Stimulated activated CD4-positive, alpha-beta T cell treated with anti-CD3 and anti-CD28 coated beads, TNF-alpha, amount 100 ng/mL, for 48 hours (primary cell): ENCODE measurements at regions not wholly inside any gene's neighbourhood (a gene's known extent, or its start where the extent isn't known, plus 50 kb on each side); places are given as distances from the start of the nearest gene placed in this dataset.
A peak's percentile ranks its signal among the peaks of the same experiment; 100 is the strongest.
"Not testable (repeated sequence)": the region's sequence is repeated elsewhere in the genome, so short reads cannot be mapped to it uniquely, and the experiment has no call there.

Source experiments
- DNase-seq, 3 donors: peaks; one replicate each; pipeline ENCODE4 v3.0.0-alpha.2; 2020; ENCODE audit warnings: low read depth in 3 of 3

DNA sequence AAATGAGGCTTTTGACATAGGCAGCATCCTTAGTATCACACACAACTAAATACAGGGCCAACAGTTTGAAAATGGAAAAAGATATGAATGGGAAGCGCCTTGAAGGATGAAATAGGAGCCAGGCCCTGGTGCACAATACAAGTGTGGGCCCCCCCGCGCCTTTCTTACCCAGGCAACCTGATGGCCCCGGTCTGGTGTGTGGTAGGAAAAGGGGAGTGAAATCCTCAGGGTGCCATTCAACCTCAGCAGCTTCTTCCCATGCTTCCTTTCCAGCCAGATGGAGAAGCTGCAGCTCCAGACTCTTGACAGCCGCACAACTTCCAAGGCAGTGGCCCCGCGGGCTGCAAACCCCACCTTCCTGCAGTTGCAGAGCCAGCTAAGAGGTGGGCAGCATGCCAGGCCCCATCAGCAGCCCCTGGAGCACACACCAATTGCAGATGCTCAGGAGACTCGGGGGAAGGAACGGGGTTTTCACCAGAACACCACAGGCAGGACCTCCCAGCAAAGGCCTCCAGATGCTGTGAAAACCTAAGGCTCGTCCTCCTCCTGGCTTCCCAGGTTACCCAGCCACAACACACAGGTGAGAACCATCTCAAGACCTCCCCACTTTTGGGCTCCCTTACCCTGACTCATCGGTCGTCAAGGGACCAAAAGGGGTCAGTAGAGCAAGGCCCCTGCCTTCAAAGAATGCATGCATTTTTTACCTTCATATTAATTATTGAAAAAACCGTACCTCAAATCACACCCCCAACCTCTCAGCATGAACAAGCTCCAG, 101.6 kb downstream of the CPN2 start:
- no peak for DNase-seq

- no peak for DNase-seq
Observed at GRCh38 chr3:194250098-194251002, 100.8 kb downstream of the CPN2 start.

- DNase-seq: no peak
Observed at GRCh38 chr3:194251007-194251406, 100.1 kb downstream of the CPN2 start.

DNA sequence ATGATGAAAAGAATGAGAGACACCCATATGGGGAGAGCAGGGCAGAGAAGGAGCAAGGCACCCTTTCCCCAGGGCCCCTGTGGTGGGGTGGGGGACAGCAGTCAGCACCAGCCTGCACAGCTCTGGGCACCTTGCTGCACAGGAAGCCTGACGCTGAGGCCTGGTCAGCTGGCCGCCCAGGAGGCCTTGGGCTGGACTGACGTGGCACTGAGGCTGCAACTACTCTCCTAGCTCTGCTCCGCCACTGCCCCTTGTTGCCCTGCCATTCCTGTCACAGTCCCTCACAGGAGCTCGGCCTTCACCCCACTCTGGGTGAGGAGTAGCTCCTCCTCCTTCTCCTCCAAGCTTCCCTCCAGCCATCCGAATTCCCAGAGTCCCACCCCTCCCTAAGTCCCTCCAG, 99.7 kb downstream of the CPN2 start:
- no peak for DNase-seq

DNA sequence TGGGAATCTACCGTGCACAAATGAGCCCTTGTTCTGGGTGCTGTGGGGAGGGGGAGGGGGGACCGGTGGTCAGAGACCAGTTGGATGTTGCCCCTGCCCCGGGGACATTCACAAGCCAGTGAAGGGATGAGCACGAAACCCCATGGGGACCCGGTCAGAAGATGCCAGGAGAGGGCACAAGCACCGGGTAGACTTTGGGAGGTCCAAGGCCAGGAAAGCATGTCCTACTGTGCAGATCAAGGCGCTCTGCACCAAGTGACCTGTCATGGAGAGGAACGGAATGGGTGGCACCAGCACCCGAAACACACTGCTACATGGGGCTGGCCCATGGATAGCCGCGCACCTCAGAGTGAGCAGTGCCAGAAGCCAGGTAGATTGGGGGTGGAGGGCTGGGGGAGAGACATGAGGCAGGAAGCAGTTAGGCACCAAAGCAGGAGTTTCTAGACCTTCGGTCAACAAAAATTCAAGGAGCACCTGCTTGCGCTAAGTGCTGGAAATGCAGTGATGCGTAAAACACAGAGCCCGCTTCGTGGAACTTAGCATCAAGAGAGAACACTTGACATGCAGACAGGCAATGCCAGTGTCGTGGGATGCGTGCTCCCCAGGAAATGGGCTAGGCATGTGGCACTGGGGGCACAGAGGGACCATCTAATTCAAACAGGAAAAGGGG, 99.1 kb downstream of the CPN2 start:
- no peak for DNase-seq

- no peak for DNase-seq
Observed at GRCh38 chr3:194253270-194253669, 97.9 kb downstream of the CPN2 start.

DNA sequence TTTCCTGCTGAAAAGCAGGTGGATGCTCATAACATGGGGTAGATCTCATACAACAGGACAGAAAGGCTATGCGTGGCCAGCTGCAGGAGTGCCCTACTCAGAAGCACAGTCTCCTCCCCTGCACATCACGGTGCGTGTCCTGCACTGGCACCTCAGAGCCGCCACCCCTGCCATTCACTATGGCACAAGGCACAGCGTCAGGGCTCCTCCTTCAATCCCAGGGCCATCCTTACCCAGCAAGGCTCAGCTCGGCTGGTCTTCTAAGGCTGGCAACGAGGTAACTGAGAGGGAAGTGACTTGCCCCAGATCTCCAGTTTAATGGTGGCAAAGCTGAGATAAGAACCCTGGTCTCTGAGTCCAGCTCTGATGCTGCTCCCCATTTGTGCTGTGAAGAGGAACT, 97.1 kb downstream of the CPN2 start:
- no peak for DNase-seq

DNA sequence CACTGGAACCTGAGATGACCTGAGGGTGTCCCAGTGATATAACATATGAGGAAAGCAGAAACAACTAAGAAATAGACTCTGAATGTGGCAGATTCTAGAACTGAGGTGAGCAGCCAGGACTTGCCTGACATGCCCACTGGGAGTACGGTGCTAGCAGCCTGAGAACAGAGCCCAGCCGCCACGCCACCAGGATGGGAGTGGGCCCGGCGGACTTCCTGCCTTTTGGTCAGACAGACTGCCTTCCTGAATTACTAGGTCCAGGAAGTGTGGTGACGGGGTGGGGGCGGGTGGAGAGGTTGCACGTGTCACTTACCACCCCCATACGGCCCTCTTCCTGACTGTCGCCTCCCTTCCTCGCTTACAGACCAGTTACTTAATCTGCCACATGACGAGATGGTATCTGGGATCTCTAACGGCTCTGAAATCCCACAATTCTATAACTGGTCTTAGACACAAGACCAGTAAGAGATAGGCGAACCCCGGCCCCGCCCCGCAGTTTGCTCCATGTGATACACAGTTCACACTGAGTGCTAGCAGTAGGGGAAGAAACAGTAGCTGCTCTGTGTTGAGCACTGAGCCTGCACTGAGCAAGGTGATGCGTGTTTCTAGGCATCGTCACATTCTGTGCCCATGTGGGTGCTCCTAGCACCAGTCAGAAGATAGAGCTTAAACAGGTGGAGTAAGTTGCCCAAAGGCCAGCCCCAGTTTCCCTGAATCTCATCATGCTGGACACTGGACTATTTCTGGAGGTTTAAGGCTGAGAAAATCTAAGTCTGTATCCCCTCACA, 95.7 kb downstream of the CPN2 start:
- DNase-seq: peak in 2 of 3 donors; percentile 17 to 41

GRCh38 chr3:194256040-194256945, 94.8 kb downstream of the CPN2 start:
- no peak for DNase-seq

DNA sequence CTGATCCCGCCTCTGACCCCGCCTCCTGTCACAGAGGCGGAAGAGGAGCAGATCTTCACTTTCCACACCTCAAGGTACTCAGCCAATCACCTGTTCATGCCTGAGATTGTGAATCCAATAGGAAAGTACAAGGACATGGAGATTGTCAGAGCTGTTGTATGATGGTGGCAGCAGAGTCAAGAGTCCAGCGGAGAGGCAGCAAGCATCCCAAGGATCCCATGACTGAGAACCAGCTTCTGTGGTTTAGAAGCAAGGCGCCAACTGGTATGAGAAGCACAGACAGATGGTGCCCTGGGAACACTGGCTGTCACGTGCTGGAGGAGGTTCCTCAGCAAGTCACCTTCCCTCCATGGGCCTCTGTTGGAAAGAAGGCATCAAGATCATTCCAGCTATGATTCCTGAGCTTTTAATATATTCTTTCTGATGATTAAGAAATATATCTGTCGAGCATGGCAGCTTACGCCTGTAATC, 93.9 kb downstream of the CPN2 start:
- no peak for DNase-seq

DNA sequence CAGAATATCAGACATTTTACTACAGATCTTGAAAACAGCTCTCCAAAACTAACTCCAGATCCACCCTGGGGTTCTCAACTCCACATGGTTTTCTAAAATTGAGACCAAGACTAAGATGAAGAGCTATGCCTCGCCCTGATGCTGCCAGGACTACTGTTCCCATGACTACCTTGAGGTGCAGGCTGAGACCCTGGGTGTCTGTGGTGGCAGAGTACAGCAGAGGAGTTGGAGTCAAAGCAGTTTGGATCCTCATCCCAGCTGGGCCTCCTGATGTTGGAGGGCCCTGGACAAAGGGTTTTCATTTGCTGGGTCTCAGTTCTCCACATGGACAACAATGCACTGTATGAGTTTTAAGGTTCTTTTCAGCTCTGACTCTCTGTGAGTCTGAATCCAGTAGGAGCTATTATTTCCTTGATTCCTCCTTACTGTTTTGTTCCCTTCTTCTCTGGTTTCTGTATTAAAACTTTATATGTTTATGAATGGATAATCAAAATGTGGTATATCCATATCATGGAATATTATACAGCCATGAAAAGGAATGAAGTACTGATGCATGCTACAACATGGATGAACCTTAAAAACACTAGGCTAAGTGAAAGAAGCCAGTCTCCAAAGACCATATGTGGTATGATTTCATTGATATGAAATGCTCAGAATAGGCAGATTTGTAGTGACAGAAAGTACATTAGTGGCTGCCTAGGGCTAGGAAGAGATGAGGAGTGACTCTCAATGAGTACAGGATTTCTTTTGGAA, 93.0 kb downstream of the CPN2 start:
- no peak for DNase-seq

DNA sequence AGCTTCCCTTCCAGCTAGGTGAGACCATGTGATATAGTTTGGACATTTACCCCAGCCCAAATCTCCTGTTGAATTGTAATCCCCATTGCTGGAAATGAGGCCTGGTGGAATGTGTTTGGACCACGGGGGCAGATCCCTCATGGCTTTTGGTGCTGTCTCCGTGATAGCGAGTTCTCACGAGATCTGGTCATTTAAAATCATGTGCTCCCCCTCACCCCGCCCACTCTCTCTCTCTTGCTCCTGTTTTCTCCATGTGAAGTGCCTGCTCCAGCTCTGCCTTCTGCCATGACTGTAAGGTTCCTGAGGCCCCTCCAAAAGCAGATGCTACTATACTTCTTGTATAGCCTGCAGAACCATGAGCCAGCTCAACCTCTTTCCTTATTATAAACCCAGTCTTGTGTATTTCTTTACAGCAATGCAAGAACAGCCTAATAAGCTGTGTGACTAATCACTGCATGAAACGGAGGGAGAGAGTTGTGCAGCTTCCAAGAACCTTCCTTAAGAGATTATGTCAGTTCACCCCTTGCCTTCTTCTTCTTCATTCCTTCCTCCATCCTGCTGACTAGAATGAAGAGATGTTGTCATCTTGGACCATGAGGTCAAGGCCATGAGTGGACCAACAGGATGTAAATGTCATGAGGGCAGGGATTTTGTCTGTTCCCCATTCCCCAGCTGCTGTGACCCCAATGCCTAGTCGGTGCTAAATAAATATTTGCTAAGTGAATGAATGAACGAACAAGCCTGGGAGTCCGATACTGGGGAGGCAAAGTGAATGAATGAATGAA, 91.0 kb downstream of the CPN2 start:
- no peak for DNase-seq

DNA sequence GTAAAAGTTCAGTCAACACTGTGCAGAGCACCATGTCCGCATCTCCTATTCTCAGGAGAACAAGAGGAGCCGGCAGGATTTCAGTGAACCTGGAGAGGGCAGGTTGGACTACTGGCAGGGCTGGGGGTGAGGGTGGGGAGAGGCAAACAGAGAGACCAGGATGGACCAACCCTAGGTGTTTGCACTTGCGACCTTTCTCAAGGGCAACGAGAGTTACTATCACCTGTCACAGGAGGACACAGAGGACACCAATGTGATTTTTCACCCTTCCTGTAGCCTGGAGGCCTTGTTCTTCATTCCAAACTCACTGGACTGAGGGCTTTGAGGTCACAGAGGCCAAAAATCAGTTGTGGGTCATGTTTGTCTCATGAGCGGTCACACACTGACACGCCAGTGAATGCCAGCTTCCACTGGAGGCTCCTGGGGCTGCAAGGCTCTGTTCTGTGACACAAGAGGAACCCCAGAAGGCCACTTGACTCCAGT, 89.5 kb downstream of the CPN2 start:
- no peak for DNase-seq

DNA sequence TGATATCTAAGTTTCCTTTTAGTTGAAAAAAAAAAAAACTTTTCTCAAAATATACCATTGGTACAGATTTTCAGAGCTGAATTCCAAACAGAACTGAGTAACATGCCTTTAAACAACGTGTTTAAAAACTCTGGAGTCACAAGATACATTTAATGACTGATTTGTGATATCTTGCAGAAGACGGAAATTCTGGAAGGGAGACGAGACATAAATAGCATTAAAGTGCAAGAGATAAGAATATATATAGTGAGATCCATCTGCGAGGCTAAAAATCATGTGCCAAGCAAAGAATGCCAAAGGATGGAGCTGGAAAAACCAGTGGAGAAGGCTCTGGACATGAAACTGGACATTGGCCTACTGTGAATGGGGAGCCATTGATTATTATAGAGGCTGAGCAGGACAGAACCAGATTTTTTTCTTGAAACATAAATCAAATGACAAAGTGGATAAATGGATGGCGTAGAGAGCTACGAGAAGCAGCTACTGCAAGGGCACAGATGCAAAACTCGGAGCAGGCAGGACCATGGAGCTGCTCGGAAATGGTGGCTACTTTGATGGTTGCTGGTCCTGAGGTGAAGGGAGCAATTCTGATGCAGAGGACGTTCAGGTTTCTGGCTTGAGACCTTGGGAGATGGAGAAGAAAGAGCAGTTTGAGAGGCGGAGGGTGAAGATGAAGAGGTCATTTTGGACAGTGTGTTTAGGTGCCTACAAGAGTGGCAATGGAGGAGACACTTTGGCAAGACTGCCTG, 88.8 kb downstream of the CPN2 start:
- no peak for DNase-seq

DNA sequence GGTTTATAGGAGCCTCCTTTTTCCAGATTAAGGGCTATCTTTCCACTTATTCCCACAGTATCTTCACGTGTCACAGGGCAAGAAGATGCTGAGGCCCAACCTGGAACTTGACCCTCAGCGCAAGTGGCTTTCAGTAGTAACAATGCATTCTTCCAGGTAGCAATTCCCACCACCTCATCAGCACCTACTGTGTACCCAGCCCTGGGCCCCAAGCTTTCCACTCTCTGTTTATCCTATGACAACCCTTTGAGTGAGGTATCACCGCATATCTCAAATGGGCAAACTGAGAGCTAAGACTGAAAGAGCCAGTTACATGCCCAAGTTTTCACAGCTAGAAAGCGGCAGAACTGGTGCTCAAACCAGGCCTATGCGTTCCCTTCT, 88.2 kb downstream of the CPN2 start:
- no peak for DNase-seq

- DNase-seq: not testable (repeated sequence)
Observed at GRCh38 chr3:194264631-194265504, 86.3 kb downstream of the CPN2 start.

- no peak for DNase-seq
Observed at GRCh38 chr3:194265505-194265892, 85.6 kb downstream of the CPN2 start.
